ENCODE measurements at regions not wholly inside any gene's neighbourhood (a gene's known extent, or its start where the extent isn't known, plus 50 kb on each side); places are given as distances from the start of the nearest gene placed in this dataset.

DNA sequence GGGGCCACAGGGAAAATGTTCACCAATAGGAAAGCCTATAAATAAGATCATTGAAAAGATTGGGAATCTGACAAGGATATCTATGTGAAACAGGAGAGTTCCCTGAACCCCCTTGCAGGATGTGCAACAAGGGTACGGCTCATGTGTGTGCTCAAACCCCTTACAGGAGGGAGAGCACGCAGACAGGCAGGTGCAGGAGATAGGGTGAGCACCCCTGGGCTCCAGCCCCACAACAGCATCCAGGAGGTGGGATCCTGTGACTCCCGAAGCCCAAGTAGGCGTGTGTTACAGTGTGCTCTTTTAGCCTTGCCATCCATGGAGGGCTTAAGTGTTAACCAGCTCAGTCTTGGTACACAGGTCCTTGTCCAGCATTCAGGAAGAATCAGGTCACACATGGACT, 204.2 kb downstream of the BMP7 start:
- no peaks in the 10 kb centered on the region for H3K9me3 Mint-ChIP-seq
- H3K4me3 Mint-ChIP-seq: no peak overlapping the region
- Histone ChIP-seq H4K91ac (ENCODE audit: insufficient read length, low read depth, low read length) (no peak overlapping the region), H3K79me2 (ENCODE audit: insufficient read depth, low read length) (no peaks in the 10 kb centered on the region), H2AFZ (ENCODE audit: low read length) (no peak overlapping the region), H3T11ph (ENCODE audit: low read length) (no peak overlapping the region), H2BK20ac (ENCODE audit: low read depth, low read length, poor library complexity, severe bottlenecking) (no peak overlapping the region), H2BK12ac (ENCODE audit: insufficient read length, low read depth, low read length) (no peak overlapping the region), H3K56ac (ENCODE audit: insufficient read length, low read depth, low read length) (no peak overlapping the region), H4K5ac (ENCODE audit: insufficient read length, low read depth, low read length) (no peak overlapping the region), H3K27ac (ENCODE audit: insufficient read length, low read depth, low read length) (no peak overlapping the region), H2BK15ac (ENCODE audit: low read depth, low read length) (no peak overlapping the region), H3K14ac (ENCODE audit: insufficient read depth, low read length) (no peak overlapping the region), H4K8ac (replicated peaks; ENCODE audit: insufficient read length, low read depth, low read length) (no peak overlapping the region), H4K20me1 (ENCODE audit: control insufficient read depth, insufficient read depth, insufficient read length) (no peaks in the 10 kb centered on the region), H2BK5ac (ENCODE audit: insufficient read length, low read length) (no peak overlapping the region), H3K27me3 (ENCODE audit: insufficient read depth, low read length) (no peaks in the 10 kb centered on the region), H3K9me3 (ENCODE audit: control insufficient read depth, low read depth, low read length) (no peaks in the 10 kb centered on the region), H2BK120ac (ENCODE audit: low read depth, low read length, poor library complexity, severe bottlenecking) (no peak overlapping the region), H3K4ac (ENCODE audit: low read depth, low read length) (no peak overlapping the region), H3K18ac (ENCODE audit: insufficient read length, low read depth, low read length) (no peak overlapping the region), H3K23me2 (ENCODE audit: insufficient read length, low read depth, low read length, poor library complexity, severe bottlenecking) (no peaks in the 10 kb centered on the region), H3K79me1 (ENCODE audit: insufficient read depth, low read depth, low read length, poor library complexity, severe bottlenecking) (no peaks in the 10 kb centered on the region), H3K23ac (ENCODE audit: insufficient read length, low read depth, low read length) (no peak overlapping the region), H3K9ac (ENCODE audit: extremely low read depth, insufficient read length, low read length) (no peak overlapping the region), H3K4me1 (ENCODE audit: insufficient read depth, low read length) (peaks cover 2% of the 10 kb centered on the region; the same call in 1 of the 2 replicates), H3K4me2 (ENCODE audit: insufficient read depth, insufficient read length, low read length) (no peak overlapping the region), H2AK5ac (ENCODE audit: insufficient read length, low read length) (no peak overlapping the region)
- no peak for DNase-seq
- H3K4me1 Mint-ChIP-seq: peaks cover 21% of the 10 kb centered on the region in 2 experiments
- TF ChIP-seq, protein P1, sequence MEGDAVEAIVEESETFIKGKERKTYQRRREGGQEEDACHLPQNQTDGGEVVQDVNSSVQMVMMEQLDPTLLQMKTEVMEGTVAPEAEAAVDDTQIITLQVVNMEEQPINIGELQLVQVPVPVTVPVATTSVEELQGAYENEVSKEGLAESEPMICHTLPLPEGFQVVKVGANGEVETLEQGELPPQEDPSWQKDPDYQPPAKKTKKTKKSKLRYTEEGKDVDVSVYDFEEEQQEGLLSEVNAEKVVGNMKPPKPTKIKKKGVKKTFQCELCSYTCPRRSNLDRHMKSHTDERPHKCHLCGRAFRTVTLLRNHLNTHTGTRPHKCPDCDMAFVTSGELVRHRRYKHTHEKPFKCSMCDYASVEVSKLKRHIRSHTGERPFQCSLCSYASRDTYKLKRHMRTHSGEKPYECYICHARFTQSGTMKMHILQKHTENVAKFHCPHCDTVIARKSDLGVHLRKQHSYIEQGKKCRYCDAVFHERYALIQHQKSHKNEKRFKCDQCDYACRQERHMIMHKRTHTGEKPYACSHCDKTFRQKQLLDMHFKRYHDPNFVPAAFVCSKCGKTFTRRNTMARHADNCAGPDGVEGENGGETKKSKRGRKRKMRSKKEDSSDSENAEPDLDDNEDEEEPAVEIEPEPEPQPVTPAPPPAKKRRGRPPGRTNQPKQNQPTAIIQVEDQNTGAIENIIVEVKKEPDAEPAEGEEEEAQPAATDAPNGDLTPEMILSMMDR (conservative IDR thresholded peaks at IDR 0.05): no peak
- no peak overlapping the region for H3K27ac Mint-ChIP-seq
- H3K36me3 Mint-ChIP-seq (ENCODE audit: insufficient read depth in 1 of 3, low read depth in 3 of 3): no peaks in the 10 kb centered on the region
- peaks cover 40% of the 10 kb centered on the region for H3K27me3 Mint-ChIP-seq (ENCODE audit: low read depth)
- no CpG with 5 or more reads among the region's 4 CpGs for WGBS (ENCODE audit: extremely low coverage, insufficient read length, low lambda C conversion rate)
